22Rv1 (cell line): ENCODE measurements at regions not wholly inside any gene's neighbourhood (a gene's known extent, or its start where the extent isn't known, plus 50 kb on each side); places are given as distances from the start of the nearest gene placed in this dataset.

Source experiments
- H3K27ac ChIP-seq: fragments of 450-650 bp; 2 replicates; pipeline ENCODE4 v1.5.1; 2017
- CTCF ChIP-seq: fragments of 450-650 bp; IDR thresholded peaks from 2 replicates; pipeline ENCODE4 v1.5.1; 2017; ENCODE audit warnings: mild to moderate bottlenecking
- ZFX ChIP-seq: fragments of 450-650 bp; IDR thresholded peaks from 2 replicates; pipeline ENCODE4 v1.6.1; 2017; ENCODE audit warnings: antibody characterized with exemption, borderline replicate concordance

GRCh38 chrX:25601323-25601722, 536.8 kb upstream of the MAGEB18 start:
- H3K27ac ChIP-seq, result no peak overlapping the region
- TF ChIP-seq ZFX (no peak), CTCF (no peak)

- no peak for TF ChIP-seq CTCF
- no peak for TF ChIP-seq ZFX
Observed at GRCh38 chrX:25618248-25618647, 519.9 kb upstream of the MAGEB18 start.

GRCh38 chrX:25640276-25640675, 497.9 kb upstream of the MAGEB18 start:
- no peak overlapping the region for H3K27ac ChIP-seq
- no peak for TF ChIP-seq ZFX
- no peak for TF ChIP-seq CTCF

More at GRCh38 chrX:25618248-25618647, 519.9 kb upstream of the MAGEB18 start:
- H3K27ac ChIP-seq, result no peak overlapping the region

GRCh38 chrX:25646156-25646555, 492.0 kb upstream of the MAGEB18 start:
- H3K27ac ChIP-seq, result no peak overlapping the region
- TF ChIP-seq ZFX (no peak), CTCF (no peak)

GRCh38 chrX:25648790-25649189, 489.4 kb upstream of the MAGEB18 start:
- H3K27ac ChIP-seq, result no peak overlapping the region
- TF ChIP-seq CTCF (no peak), ZFX (no peak)

- no peak for TF ChIP-seq ZFX
- TF ChIP-seq CTCF, result no peak
Observed at GRCh38 chrX:25650216-25650820, 487.8 kb upstream of the MAGEB18 start.

GRCh38 chrX:25659317-25659716, 478.8 kb upstream of the MAGEB18 start:
- H3K27ac ChIP-seq, result no peak overlapping the region
- TF ChIP-seq CTCF (no peak), ZFX (no peak)

More at GRCh38 chrX:25650216-25650820, 487.8 kb upstream of the MAGEB18 start:
- no peak overlapping the region for H3K27ac ChIP-seq
